ENCODE measurements at regions not wholly inside any gene's neighbourhood (a gene's known extent, or its start where the extent isn't known, plus 50 kb on each side); places are given as distances from the start of the nearest gene placed in this dataset.

DNA sequence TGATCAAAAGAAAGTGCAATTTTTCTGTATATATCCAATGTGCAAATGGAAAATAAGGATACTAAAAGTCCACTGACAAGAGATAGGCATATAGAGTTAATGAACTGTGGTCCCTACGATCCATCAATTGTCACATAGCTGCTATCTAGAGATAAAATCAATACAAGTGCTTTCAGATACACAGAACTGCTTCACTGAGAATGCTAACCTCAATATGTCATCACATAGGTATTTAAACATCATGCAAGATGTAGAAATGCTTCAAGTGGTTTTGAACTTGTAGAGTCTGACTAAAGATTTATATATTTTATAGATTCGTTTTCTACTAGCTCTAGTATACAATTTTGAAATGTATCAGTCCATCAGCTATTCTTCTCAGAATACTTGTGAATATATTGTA is 1604.7 kb downstream of the PLA2G4A start:
- peak; percentile 44; the same call in 1 of the 2 replicates for TF ChIP-seq TOX (CRISPR knock-in tag; IDR thresholded peaks at IDR 0.05; ENCODE audit: borderline replicate concordance)
- TF ChIP-seq ESRRG (CRISPR knock-in tag; IDR thresholded peaks at IDR 0.05) = no peak
- ATAC-seq = peak; percentile 78

DNA sequence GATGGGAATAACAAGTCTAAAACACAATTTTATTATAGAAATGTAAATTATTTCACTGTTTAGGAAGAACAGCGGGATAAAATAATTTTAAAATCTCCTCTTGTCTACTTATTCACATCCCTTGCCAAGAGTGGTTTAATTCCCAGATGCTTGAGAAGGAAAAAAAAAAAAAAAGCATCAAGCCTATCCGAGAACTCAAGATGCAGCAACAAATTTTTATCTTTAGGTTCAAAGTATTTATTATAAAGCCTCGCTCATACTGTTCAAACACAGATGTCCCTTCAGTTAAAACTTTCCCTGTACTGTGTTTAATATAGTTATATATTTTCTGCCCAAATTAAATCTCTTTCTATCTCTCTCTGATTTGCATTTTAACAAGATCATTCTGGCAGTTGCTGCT is 1615.8 kb downstream of the PLA2G4A start:
- no peak for ATAC-seq
- TF ChIP-seq, protein P1, sequence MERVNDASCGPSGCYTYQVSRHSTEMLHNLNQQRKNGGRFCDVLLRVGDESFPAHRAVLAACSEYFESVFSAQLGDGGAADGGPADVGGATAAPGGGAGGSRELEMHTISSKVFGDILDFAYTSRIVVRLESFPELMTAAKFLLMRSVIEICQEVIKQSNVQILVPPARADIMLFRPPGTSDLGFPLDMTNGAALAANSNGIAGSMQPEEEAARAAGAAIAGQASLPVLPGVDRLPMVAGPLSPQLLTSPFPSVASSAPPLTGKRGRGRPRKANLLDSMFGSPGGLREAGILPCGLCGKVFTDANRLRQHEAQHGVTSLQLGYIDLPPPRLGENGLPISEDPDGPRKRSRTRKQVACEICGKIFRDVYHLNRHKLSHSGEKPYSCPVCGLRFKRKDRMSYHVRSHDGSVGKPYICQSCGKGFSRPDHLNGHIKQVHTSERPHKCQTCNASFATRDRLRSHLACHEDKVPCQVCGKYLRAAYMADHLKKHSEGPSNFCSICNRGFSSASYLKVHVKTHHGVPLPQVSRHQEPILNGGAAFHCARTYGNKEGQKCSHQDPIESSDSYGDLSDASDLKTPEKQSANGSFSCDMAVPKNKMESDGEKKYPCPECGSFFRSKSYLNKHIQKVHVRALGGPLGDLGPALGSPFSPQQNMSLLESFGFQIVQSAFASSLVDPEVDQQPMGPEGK (CRISPR knock-in tag; IDR thresholded peaks at IDR 0.05; ENCODE audit: borderline replicate concordance) = no peak
- TF ChIP-seq PPARA (CRISPR knock-in tag; IDR thresholded peaks at IDR 0.05; ENCODE audit: borderline replicate concordance) = no peak
- no peak for TF ChIP-seq ZFP30 (CRISPR knock-in tag; IDR thresholded peaks at IDR 0.05)
- no peak for TF ChIP-seq TOX (CRISPR knock-in tag; IDR thresholded peaks at IDR 0.05; ENCODE audit: borderline replicate concordance)
- TF ChIP-seq ARNTL (CRISPR knock-in tag; IDR thresholded peaks at IDR 0.05; ENCODE audit: borderline replicate concordance, low read depth) = no peak
- no peak for TF ChIP-seq ZFP3 (CRISPR knock-in tag; IDR thresholded peaks at IDR 0.05)
- no peak for TF ChIP-seq OSR1 (CRISPR knock-in tag; IDR thresholded peaks at IDR 0.05)
- TF ChIP-seq, protein P2, sequence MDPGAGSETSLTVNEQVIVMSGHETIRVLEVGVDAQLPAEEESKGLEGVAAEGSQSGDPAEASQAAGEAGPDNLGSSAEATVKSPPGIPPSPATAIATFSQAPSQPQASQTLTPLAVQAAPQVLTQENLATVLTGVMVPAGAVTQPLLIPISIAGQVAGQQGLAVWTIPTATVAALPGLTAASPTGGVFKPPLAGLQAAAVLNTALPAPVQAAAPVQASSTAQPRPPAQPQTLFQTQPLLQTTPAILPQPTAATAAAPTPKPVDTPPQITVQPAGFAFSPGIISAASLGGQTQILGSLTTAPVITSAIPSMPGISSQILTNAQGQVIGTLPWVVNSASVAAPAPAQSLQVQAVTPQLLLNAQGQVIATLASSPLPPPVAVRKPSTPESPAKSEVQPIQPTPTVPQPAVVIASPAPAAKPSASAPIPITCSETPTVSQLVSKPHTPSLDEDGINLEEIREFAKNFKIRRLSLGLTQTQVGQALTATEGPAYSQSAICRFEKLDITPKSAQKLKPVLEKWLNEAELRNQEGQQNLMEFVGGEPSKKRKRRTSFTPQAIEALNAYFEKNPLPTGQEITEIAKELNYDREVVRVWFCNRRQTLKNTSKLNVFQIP (CRISPR knock-in tag; IDR thresholded peaks at IDR 0.05; ENCODE audit: borderline replicate concordance, low read depth) = no peak
- TF ChIP-seq ZNF565 (CRISPR knock-in tag; conservative IDR thresholded peaks at IDR 0.05; ENCODE audit: low read depth) = no peak
- TF ChIP-seq CSDC2 (CRISPR knock-in tag; IDR thresholded peaks at IDR 0.05) = no peak
- TF ChIP-seq TCF4 (CRISPR knock-in tag; IDR thresholded peaks at IDR 0.05; ENCODE audit: borderline replicate concordance) = no peak
- no peak for TF ChIP-seq ISL1 (CRISPR knock-in tag; IDR thresholded peaks at IDR 0.05)
- no peak for TF ChIP-seq BACH2 (CRISPR knock-in tag; IDR thresholded peaks at IDR 0.05; ENCODE audit: borderline replicate concordance)
- no peak for TF ChIP-seq ZNF8 (CRISPR knock-in tag; IDR thresholded peaks at IDR 0.05)
- no peak for TF ChIP-seq ZNF70 (CRISPR knock-in tag; IDR thresholded peaks at IDR 0.05)
- TF ChIP-seq, protein P3, sequence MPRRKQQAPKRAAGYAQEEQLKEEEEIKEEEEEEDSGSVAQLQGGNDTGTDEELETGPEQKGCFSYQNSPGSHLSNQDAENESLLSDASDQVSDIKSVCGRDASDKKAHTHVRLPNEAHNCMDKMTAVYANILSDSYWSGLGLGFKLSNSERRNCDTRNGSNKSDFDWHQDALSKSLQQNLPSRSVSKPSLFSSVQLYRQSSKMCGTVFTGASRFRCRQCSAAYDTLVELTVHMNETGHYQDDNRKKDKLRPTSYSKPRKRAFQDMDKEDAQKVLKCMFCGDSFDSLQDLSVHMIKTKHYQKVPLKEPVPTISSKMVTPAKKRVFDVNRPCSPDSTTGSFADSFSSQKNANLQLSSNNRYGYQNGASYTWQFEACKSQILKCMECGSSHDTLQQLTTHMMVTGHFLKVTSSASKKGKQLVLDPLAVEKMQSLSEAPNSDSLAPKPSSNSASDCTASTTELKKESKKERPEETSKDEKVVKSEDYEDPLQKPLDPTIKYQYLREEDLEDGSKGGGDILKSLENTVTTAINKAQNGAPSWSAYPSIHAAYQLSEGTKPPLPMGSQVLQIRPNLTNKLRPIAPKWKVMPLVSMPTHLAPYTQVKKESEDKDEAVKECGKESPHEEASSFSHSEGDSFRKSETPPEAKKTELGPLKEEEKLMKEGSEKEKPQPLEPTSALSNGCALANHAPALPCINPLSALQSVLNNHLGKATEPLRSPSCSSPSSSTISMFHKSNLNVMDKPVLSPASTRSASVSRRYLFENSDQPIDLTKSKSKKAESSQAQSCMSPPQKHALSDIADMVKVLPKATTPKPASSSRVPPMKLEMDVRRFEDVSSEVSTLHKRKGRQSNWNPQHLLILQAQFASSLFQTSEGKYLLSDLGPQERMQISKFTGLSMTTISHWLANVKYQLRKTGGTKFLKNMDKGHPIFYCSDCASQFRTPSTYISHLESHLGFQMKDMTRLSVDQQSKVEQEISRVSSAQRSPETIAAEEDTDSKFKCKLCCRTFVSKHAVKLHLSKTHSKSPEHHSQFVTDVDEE (CRISPR knock-in tag; IDR thresholded peaks at IDR 0.05) = no peak
- no peak for TF ChIP-seq GLIS3 (CRISPR knock-in tag; IDR thresholded peaks at IDR 0.05)
- no peak for TF ChIP-seq SNAI2 (CRISPR knock-in tag; IDR thresholded peaks at IDR 0.05)

DNA sequence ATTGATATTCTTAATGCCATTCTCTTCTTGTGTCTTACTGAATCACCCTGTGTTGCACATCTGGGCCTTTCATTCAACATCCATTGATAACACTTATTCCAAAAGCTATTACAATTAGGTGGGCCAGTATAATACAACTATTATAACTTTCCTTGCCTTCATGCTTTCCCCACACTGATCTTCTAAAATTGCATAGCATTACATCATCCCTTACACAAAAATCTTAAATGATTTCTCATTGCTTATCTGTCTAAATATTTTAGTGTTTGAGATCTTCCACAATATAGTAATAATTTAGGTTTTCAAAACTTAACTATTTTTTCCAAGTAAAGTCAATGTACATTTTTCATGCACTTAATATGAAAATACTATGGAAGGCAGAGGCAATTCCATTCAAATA is 1634.1 kb downstream of the PLA2G4A start:
- ATAC-seq = no peak
- TF ChIP-seq, protein P4, sequence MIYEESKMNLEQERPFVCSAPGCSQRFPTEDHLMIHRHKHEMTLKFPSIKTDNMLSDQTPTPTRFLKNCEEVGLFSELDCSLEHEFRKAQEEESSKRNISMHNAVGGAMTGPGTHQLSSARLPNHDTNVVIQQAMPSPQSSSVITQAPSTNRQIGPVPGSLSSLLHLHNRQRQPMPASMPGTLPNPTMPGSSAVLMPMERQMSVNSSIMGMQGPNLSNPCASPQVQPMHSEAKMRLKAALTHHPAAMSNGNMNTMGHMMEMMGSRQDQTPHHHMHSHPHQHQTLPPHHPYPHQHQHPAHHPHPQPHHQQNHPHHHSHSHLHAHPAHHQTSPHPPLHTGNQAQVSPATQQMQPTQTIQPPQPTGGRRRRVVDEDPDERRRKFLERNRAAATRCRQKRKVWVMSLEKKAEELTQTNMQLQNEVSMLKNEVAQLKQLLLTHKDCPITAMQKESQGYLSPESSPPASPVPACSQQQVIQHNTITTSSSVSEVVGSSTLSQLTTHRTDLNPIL (CRISPR knock-in tag; IDR thresholded peaks at IDR 0.05; ENCODE audit: low read depth) = no peak
- TF ChIP-seq RARB (CRISPR knock-in tag; IDR thresholded peaks at IDR 0.05) (no peak), CSDC2 (CRISPR knock-in tag; IDR thresholded peaks at IDR 0.05) (no peak), ESRRG (CRISPR knock-in tag; IDR thresholded peaks at IDR 0.05) (no peak), GLIS3 (CRISPR knock-in tag; IDR thresholded peaks at IDR 0.05) (no peak), ZNF565 (CRISPR knock-in tag; conservative IDR thresholded peaks at IDR 0.05; ENCODE audit: low read depth) (no peak), ZC3H10 (CRISPR knock-in tag; IDR thresholded peaks at IDR 0.05) (no peak), ZNF8 (CRISPR knock-in tag; IDR thresholded peaks at IDR 0.05) (no peak)
- TF ChIP-seq, protein P2 (CRISPR knock-in tag; IDR thresholded peaks at IDR 0.05; ENCODE audit: borderline replicate concordance, low read depth) = no peak
- TF ChIP-seq, protein P1 (CRISPR knock-in tag; IDR thresholded peaks at IDR 0.05; ENCODE audit: borderline replicate concordance) = no peak
- TF ChIP-seq, protein P3 (CRISPR knock-in tag; IDR thresholded peaks at IDR 0.05) = no peak

Measured in SK-N-SH treated with all-trans-retinoic acid at 6 μM for 48 hours (cell line).